H1 (cell line): ENCODE measurements at regions not wholly inside any gene's neighbourhood (a gene's known extent, or its start where the extent isn't known, plus 50 kb on each side); places are given as distances from the start of the nearest gene placed in this dataset.

Experiments
- CTCF ChIA-PET: fragments of 300-600 bp; sonication (Branson Sonifier 250); formaldehyde crosslinking; loops from one replicate; lab custom pipeline; 2021; ENCODE audit not compliant: partially characterized antibody; lab: Charles Lee
- POLR2A ChIA-PET: fragments of 300-600 bp; sonication (Branson Sonifier 250); formaldehyde crosslinking; loops from one replicate; lab custom pipeline; 2021; ENCODE audit warnings: inconsistent platforms; ENCODE audit not compliant: partially characterized antibody; lab: Charles Lee
- DNase-seq, 2 experiments: peaks; one replicate each; pipeline versions ENCODE4 v3.0.0 to v3.0.0-alpha.2; 2010 to 2022; ENCODE audit warnings: low spot score in 2 of 2, low read depth in 1 of 2, mixed read lengths in 1 of 2
- FAIRE-seq: peaks from 2 replicates; lab custom pipeline; 2011; peaks lifted over from hg19 to GRCh38; lab: Jason Lieb, UNC
- H2AFZ ChIP-seq: 2 replicates; pipeline ENCODE4 v1.8.1; 2012; ENCODE audit warnings: low read length, inconsistent platforms
- H2AK5ac ChIP-seq: 2 replicates; pipeline ENCODE4 v1.6.1; 2013; ENCODE audit warnings: low read depth, low read length
- H2BK120ac ChIP-seq: replicated peaks from 2 replicates; pipeline ENCODE3; 2013; ENCODE audit warnings: low read depth, low read length, inconsistent platforms
- H2BK12ac ChIP-seq: 2 replicates; pipeline ENCODE4 v1.6.1; 2013; ENCODE audit warnings: low read depth, low read length
- H2BK15ac ChIP-seq: 2 replicates; pipeline ENCODE4 v1.6.1; 2013; ENCODE audit warnings: low read length
- H2BK20ac ChIP-seq: 2 replicates; pipeline ENCODE4 v1.6.1; 2013; ENCODE audit warnings: low read length
- H2BK5ac ChIP-seq: 2 replicates; pipeline ENCODE4 v1.6.1; 2013; ENCODE audit warnings: low read depth, low read length
- H3K14ac ChIP-seq: 2 replicates; pipeline ENCODE4 v1.6.1; 2013; ENCODE audit warnings: inconsistent platforms; ENCODE audit not compliant: insufficient read length
- H3K18ac ChIP-seq: 2 replicates; pipeline ENCODE4 v1.6.1; 2013; ENCODE audit warnings: low read length; ENCODE audit errors: extremely low read depth
- H3K23ac ChIP-seq: 2 replicates; pipeline ENCODE4 v1.6.1; 2013; ENCODE audit warnings: inconsistent platforms; ENCODE audit not compliant: insufficient read length
- H3K23me2 ChIP-seq: 2 replicates; pipeline ENCODE4 v1.6.1; 2013; ENCODE audit warnings: low read depth, low read length
- H3K27ac ChIP-seq: 2 replicates; pipeline ENCODE4 v1.6.1; 2011; ENCODE audit warnings: low read depth, low read length, inconsistent platforms
- H3K27me3 ChIP-seq, 4 experiments: replicated peaks in 1 of 4; 1 replicate in 1 of 4; 2 replicates in 3 of 4; pipeline versions ENCODE4 v1.6.1 to v1.8.1; 2011 to 2013; ENCODE audit warnings: low read length in 3 of 4, mild to moderate bottlenecking in 3 of 4, inconsistent platforms in 2 of 4, mixed read lengths in 2 of 4, moderate library complexity in 1 of 4; ENCODE audit not compliant: control insufficient read depth in 3 of 4, insufficient read depth in 3 of 4; ENCODE audit errors: extremely low read depth in 1 of 4
- H3K36me3 ChIP-seq, 4 experiments: 2 replicates each; pipeline versions ENCODE4 v1.6.1 to v1.8.1; 2011 to 2013; ENCODE audit warnings: mild to moderate bottlenecking in 4 of 4, low read length in 3 of 4, moderate library complexity in 2 of 4, control low read depth in 1 of 4, inconsistent platforms in 1 of 4; ENCODE audit not compliant: insufficient read depth in 4 of 4, control insufficient read depth in 2 of 4
- H3K4ac ChIP-seq: replicated peaks from 2 replicates; pipeline ENCODE3; 2013; ENCODE audit warnings: low read length, low read depth, mixed read lengths, inconsistent platforms; ENCODE audit not compliant: insufficient read length
- H3K4me1 ChIP-seq, 4 experiments: replicated peaks in 1 of 4; 1 replicate in 1 of 4; 2 replicates in 3 of 4; pipeline versions ENCODE4 v1.6.1 to v1.8.1; 2011 to 2013; ENCODE audit warnings: low read length in 3 of 4, inconsistent platforms in 2 of 4, mixed read lengths in 1 of 4; ENCODE audit not compliant: insufficient read depth in 4 of 4, control insufficient read depth in 3 of 4
- H3K4me2 ChIP-seq, 2 experiments: 2 replicates each; pipeline versions ENCODE4 v1.6.1 to v1.8.1; 2011 to 2013; ENCODE audit warnings: low read depth in 2 of 2, low read length in 2 of 2, control low read depth in 1 of 2, inconsistent platforms in 1 of 2, mild to moderate bottlenecking in 1 of 2; ENCODE audit not compliant: insufficient read depth in 1 of 2
- H3K4me3 ChIP-seq, 4 experiments: fragments of 200-600, 300-600 bp in 1 of 4; sonication (generic), shearing (Covaris generic), sonication (Bioruptor Twin) in 1 of 4; 2 replicates each; pipeline versions ENCODE4 v1.5.1 to v1.8.1; 2011 to 2016; ENCODE audit warnings: low read length in 4 of 4, low read depth in 3 of 4, control low read depth in 2 of 4, inconsistent platforms in 2 of 4, mild to moderate bottlenecking in 2 of 4, mixed read lengths in 1 of 4, moderate library complexity in 1 of 4; ENCODE audit not compliant: insufficient read depth in 2 of 4; ENCODE audit errors: extremely low read depth in 1 of 4
- H3K56ac ChIP-seq: replicated peaks from 2 replicates; pipeline ENCODE3; 2013; ENCODE audit warnings: low read depth, mild to moderate bottlenecking, mixed read lengths, low read length, inconsistent platforms; ENCODE audit not compliant: insufficient read length
- H3K79me1 ChIP-seq: 2 replicates; pipeline ENCODE4 v1.6.1; 2013; ENCODE audit warnings: low read depth, low read length, control low read depth
- H3K79me2 ChIP-seq, 2 experiments: 2 replicates each; pipeline versions ENCODE4 v1.6.1 to v1.8.1; 2012 to 2013; ENCODE audit warnings: low read length in 2 of 2, mild to moderate bottlenecking in 2 of 2, inconsistent platforms in 1 of 2; ENCODE audit not compliant: insufficient read depth in 2 of 2, control insufficient read depth in 1 of 2
- H3K9ac ChIP-seq, 4 experiments: replicated peaks in 1 of 4; 1 replicate in 1 of 4; 2 replicates in 3 of 4; pipeline versions ENCODE4 v1.6.1 to v1.8.1; 2011 to 2013; ENCODE audit warnings: low read depth in 3 of 4, low read length in 3 of 4, control low read depth in 2 of 4, mild to moderate bottlenecking in 2 of 4, moderate library complexity in 2 of 4, inconsistent platforms in 1 of 4; ENCODE audit errors: extremely low read depth in 1 of 4
- H3K9me3 ChIP-seq, 2 experiments: 2 replicates each; pipeline versions ENCODE4 v1.6.1 to v1.8.1; 2012 to 2013; ENCODE audit warnings: mild to moderate bottlenecking in 2 of 2, moderate library complexity in 2 of 2, control low read depth in 1 of 2, inconsistent platforms in 1 of 2, low read depth in 1 of 2, low read length in 1 of 2, mixed read lengths in 1 of 2; ENCODE audit not compliant: insufficient read depth in 2 of 2
- H4K20me1 ChIP-seq, 2 experiments: replicated peaks in 1 of 2; 2 replicates each; pipeline versions ENCODE3 to v1.8.1; 2011 to 2013; ENCODE audit warnings: inconsistent platforms in 2 of 2, low read length in 2 of 2, mild to moderate bottlenecking in 1 of 2; ENCODE audit not compliant: insufficient read depth in 2 of 2, control insufficient read depth in 1 of 2
- H4K5ac ChIP-seq: 2 replicates; pipeline ENCODE4 v1.6.1; 2013; ENCODE audit warnings: low read length, low read depth, mixed read lengths, inconsistent platforms; ENCODE audit not compliant: insufficient read length
- H4K8ac ChIP-seq: 2 replicates; pipeline ENCODE4 v1.8.0; 2013; ENCODE audit warnings: mild to moderate bottlenecking, moderate library complexity, low read length, inconsistent platforms; ENCODE audit not compliant: insufficient read depth; ENCODE audit errors: extremely low read depth
- H4K91ac ChIP-seq: replicated peaks from 2 replicates; pipeline ENCODE3; 2013; ENCODE audit warnings: low read length, mixed read lengths, inconsistent platforms; ENCODE audit not compliant: insufficient read length
- ASH2L ChIP-seq: fragments of 200-600, 300-600 bp; sonication (generic); IDR thresholded peaks from one replicate; pipeline ENCODE4 v1.7.1; 2017; ENCODE audit warnings: low read length
- BRCA1 ChIP-seq: IDR thresholded peaks from 2 replicates; pipeline ENCODE4 v1.6.1; 2012; ENCODE audit warnings: low read depth, low read length, improper control_type of control experiment
- EP300 ChIP-seq, 2 experiments: IDR thresholded peaks; 1 replicate in 1 of 2; 2 replicates in 1 of 2; pipeline ENCODE4 v1.6.1; 2011 to 2012; ENCODE audit warnings: low read depth in 2 of 2, low read length in 2 of 2, mild to moderate bottlenecking in 2 of 2, borderline replicate concordance in 1 of 2, inconsistent platforms in 1 of 2, moderate library complexity in 1 of 2
- FOSL1 ChIP-seq: IDR thresholded peaks from 2 replicates; pipeline ENCODE4 v1.6.1; 2011; ENCODE audit warnings: mild to moderate bottlenecking, low read depth, low read length, moderate library complexity; ENCODE audit not compliant: insufficient read depth
- KDM1A ChIP-seq: fragments of 200-600, 300-600 bp; sonication (generic); IDR thresholded peaks from 2 replicates; pipeline ENCODE4 v1.7.1; 2016; ENCODE audit warnings: mild to moderate bottlenecking, low read length, borderline replicate concordance
- KDM5A ChIP-seq: fragments of 200-600 bp; IDR thresholded peaks from 2 replicates; pipeline ENCODE4 v1.7.1; 2012; ENCODE audit warnings: mild to moderate bottlenecking, low read length, inconsistent platforms, mixed read lengths
- MAFK ChIP-seq: IDR thresholded peaks from 2 replicates; pipeline ENCODE4 v1.6.1; 2012; ENCODE audit warnings: low read depth, mild to moderate bottlenecking, improper control_type of control experiment, low read length
- RFX5 ChIP-seq: IDR thresholded peaks from 2 replicates; pipeline ENCODE4 v1.6.1; 2011; ENCODE audit warnings: low read depth, low read length, improper control_type of control experiment, borderline replicate concordance
- RNF2 ChIP-seq: fragments of 200-900, 300-1000 bp; sonication (generic); IDR thresholded peaks from 2 replicates; pipeline ENCODE4 v1.7.1; 2016; ENCODE audit warnings: borderline replicate concordance, low read depth, mild to moderate bottlenecking, antibody characterized with exemption, low read length; ENCODE audit not compliant: poor library complexity, severe bottlenecking; ENCODE audit errors: missing control alignments
- SAP30 ChIP-seq: fragments of 300-600 bp; sonication (generic); IDR thresholded peaks from 2 replicates; pipeline ENCODE4 v1.7.1; 2012; ENCODE audit warnings: low read length, moderate library complexity, mild to moderate bottlenecking, inconsistent platforms; ENCODE audit not compliant: insufficient read depth, insufficient replicate concordance
- SIRT6 ChIP-seq: IDR thresholded peaks from one replicate; pipeline ENCODE4 v1.7.1; 2012; ENCODE audit warnings: low read length, inconsistent platforms
- TEAD4 ChIP-seq: IDR thresholded peaks from 2 replicates; pipeline ENCODE4 v1.6.1; 2012; ENCODE audit warnings: low read depth, low read length, inconsistent platforms, mixed read lengths
- WGBS, 2 experiments: shearing (Covaris generic) in 1 of 2; methylation state at CpG; one replicate each; pipeline versions ENCODE4 v1.1.6 to v1.1.7; 2013 to 2015; ENCODE audit warnings: low lambda C conversion rate in 2 of 2, mixed read lengths in 2 of 2, inconsistent platforms in 1 of 2, low coverage in 1 of 2, missing lambda C conversion rate in 1 of 2; ENCODE audit not compliant: insufficient replicate concordance in 2 of 2, insufficient coverage in 1 of 2, insufficient read length in 1 of 2; ENCODE audit errors: extremely low coverage in 1 of 2, missing lambda C conversion rate in 1 of 2; 5-methylcytosine and 5-hydroxymethylcytosine counted together

DNA sequence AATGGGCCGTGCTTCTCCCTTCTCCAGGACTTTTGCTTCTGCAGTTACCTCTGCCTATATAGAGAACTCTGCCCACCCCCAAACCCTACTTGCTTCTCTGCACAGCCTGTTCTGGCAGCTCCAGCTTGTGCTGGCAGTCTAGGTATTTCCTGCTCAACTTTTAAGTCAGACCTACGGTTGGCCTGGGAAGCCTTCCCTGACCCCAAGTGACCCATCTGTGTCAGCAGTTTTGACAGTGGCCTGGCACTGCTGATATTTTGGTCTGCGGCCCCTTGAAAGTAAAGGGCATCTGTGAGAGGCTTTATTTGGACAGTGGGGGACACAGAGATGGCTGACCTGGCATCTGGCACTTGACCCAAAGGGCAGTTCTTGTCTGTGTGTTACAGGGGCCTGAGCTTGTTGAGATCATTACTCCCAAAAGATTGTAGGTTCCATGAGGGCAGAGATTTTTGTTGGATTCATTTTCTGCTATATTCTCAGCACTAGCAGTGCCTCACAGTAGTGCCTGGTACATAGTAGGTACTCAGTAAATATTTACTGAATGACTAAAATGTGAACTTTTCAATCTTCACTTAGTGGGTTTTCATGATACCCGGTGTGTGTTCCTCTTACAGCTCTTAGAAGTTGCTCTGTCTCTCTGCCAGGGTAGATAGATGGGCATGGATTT is 55.2 kb upstream of the TRAK1 start:
- H4K5ac ChIP-seq, result no peak overlapping the region
- no peak overlapping the region for H2AFZ ChIP-seq
- peaks cover 4 to 72% of the 10 kb centered on the region in 2 experiments; a peak in 3 of 4 replicates for H3K79me2 ChIP-seq
- H3K9me3 ChIP-seq, result no peaks in the 10 kb centered on the region
- no peak overlapping the region for H3K4me2 ChIP-seq
- H3K36me3 ChIP-seq, result peaks cover 0 to 2% (median 0%) of the 10 kb centered on the region in 4 experiments; a peak in 1 of 8 replicates
- H3K4ac ChIP-seq, result no peak overlapping the region
- H4K20me1 ChIP-seq, result peaks cover 0 to 2% of the 10 kb centered on the region in 2 experiments
- no peak overlapping the region for H2BK5ac ChIP-seq
- peaks cover 13% of the 10 kb centered on the region for H3K79me1 ChIP-seq
- no peak overlapping the region for H2AK5ac ChIP-seq
- H3K23ac ChIP-seq, result no peak overlapping the region
- H3K23me2 ChIP-seq, result no peaks in the 10 kb centered on the region
- no peak overlapping the region for H4K91ac ChIP-seq
- DNase-seq (no peak), FAIRE-seq (no peak)
- H3K4me1 ChIP-seq, result peaks cover 6 to 14% (median 10%) of the 10 kb centered on the region in 4 experiments
- POLR2A ChIA-PET, result interaction anchor here (2.3 kb wide), 1 partner anchor 11 kb away, joined by 8 read pairs; no protein-coding TSS in a partner anchor
- H3K14ac ChIP-seq, result no peak overlapping the region
- no peak overlapping the region for H2BK15ac ChIP-seq
- H3K27me3 ChIP-seq, result no peaks in the 10 kb centered on the region
- H3K4me3 ChIP-seq, result no peak overlapping the region
- no peak overlapping the region for H2BK12ac ChIP-seq
- no peak overlapping the region for H4K8ac ChIP-seq
- H3K27ac ChIP-seq, result no peak overlapping the region; the same call in 1 of the 2 replicates
- CTCF ChIA-PET, result interaction anchor here (0.9 to 2.6 kb wide), 4 partner anchors 9 to 64 kb away, joined by 3 to 21 read pairs (median 4); no protein-coding TSS in a partner anchor
- no peak overlapping the region for H2BK120ac ChIP-seq
- H3K56ac ChIP-seq, result no peak overlapping the region
- H2BK20ac ChIP-seq, result 0 out of 2 replicates have a peak overlapping the region, but pooled peaks have one; percentile 48
- no peak overlapping the region for H3K9ac ChIP-seq
- H3K18ac ChIP-seq, result no peak overlapping the region
- 86% methylated on average over 4 of the region's 4 CpGs; no CpG with 5 or more reads in 1 of the 2 experiments for WGBS, 2 experiments
- TF ChIP-seq KDM5A (no peak), TEAD4 (no peak), FOSL1 (no peak), ASH2L (no peak), KDM1A (no peak), RNF2 (no peak), SIRT6 (no peak), BRCA1 (no peak), MAFK (no peak), EP300 (IDR thresholded peaks at IDR 0.05; ENCODE audit: borderline replicate concordance in 1 of 2, low read depth in 2 of 2, low read length in 2 of 2) (no peak), RFX5 (no peak), SAP30 (no peak)
